ENCODE measurements at regions not wholly inside any gene's neighbourhood (a gene's known extent, or its start where the extent isn't known, plus 50 kb on each side); places are given as distances from the start of the nearest gene placed in this dataset.

- Histone ChIP-seq H4K20me1 (ENCODE audit: control insufficient read depth, insufficient read depth, insufficient read length) (no peaks in the 10 kb centered on the region), H3K4ac (ENCODE audit: low read depth, low read length) (no peak overlapping the region), H2BK15ac (ENCODE audit: low read depth, low read length) (no peak overlapping the region), H3K79me2 (ENCODE audit: insufficient read depth, low read length) (no peaks in the 10 kb centered on the region), H3K27me3 (ENCODE audit: insufficient read depth, low read length) (no peaks in the 10 kb centered on the region), H3K9me3 (ENCODE audit: control insufficient read depth, low read depth, low read length) (no peaks in the 10 kb centered on the region), H3K14ac (ENCODE audit: insufficient read depth, low read length) (no peak overlapping the region), H3K4me2 (ENCODE audit: insufficient read depth, insufficient read length, low read length) (no peak overlapping the region), H3K9ac (ENCODE audit: extremely low read depth, insufficient read length, low read length) (no peak overlapping the region), H3K27ac (ENCODE audit: insufficient read length, low read depth, low read length) (no peak overlapping the region), H2BK20ac (ENCODE audit: low read depth, low read length, poor library complexity, severe bottlenecking) (no peak overlapping the region), H3T11ph (ENCODE audit: low read length) (no peak overlapping the region), H4K5ac (ENCODE audit: insufficient read length, low read depth, low read length) (no peak overlapping the region), H2BK12ac (ENCODE audit: insufficient read length, low read depth, low read length) (no peak overlapping the region), H2AK5ac (ENCODE audit: insufficient read length, low read length) (no peak overlapping the region), H3K23me2 (ENCODE audit: insufficient read length, low read depth, low read length, poor library complexity, severe bottlenecking) (no peaks in the 10 kb centered on the region), H4K8ac (replicated peaks; ENCODE audit: insufficient read length, low read depth, low read length) (no peak overlapping the region), H3K4me1 (ENCODE audit: insufficient read depth, low read length) (no peaks in the 10 kb centered on the region), H2BK5ac (ENCODE audit: insufficient read length, low read length) (no peak overlapping the region), H3K56ac (ENCODE audit: insufficient read length, low read depth, low read length) (no peak overlapping the region), H2BK120ac (ENCODE audit: low read depth, low read length, poor library complexity, severe bottlenecking) (no peak overlapping the region), H3K18ac (ENCODE audit: insufficient read length, low read depth, low read length) (no peak overlapping the region), H4K91ac (ENCODE audit: insufficient read length, low read depth, low read length) (no peak overlapping the region), H2AFZ (ENCODE audit: low read length) (no peak overlapping the region), H3K79me1 (ENCODE audit: insufficient read depth, low read depth, low read length, poor library complexity, severe bottlenecking) (no peaks in the 10 kb centered on the region), H3K23ac (ENCODE audit: insufficient read length, low read depth, low read length) (no peak overlapping the region)
- Mint-ChIP-seq H3K27me3 (ENCODE audit: low read depth) (no peaks in the 10 kb centered on the region), H3K27ac (no peak overlapping the region), H3K4me1 (no peaks in the 10 kb centered on the region), H3K36me3 (ENCODE audit: insufficient read depth in 1 of 3, low read depth in 3 of 3) (no peaks in the 10 kb centered on the region; a peak in 2 of 7 replicates), H3K4me3 (no peak overlapping the region), H3K9me3 (peaks cover 4 to 8% of the 10 kb centered on the region in 2 experiments; a peak in 3 of 5 replicates)
- no peak for DNase-seq
- no CpG with 5 or more reads among the region's 30 CpGs for WGBS (ENCODE audit: extremely low coverage, insufficient read length, low lambda C conversion rate)
- TF ChIP-seq CTCF (conservative IDR thresholded peaks at IDR 0.05), result no peak
These were observed 1220.9 kb downstream of the PCDH9 start for GRCh38 chr13:66009241-66009640.
